T-helper 9 cell (primary cell): ENCODE measurements at regions not wholly inside any gene's neighbourhood (a gene's known extent, or its start where the extent isn't known, plus 50 kb on each side); places are given as distances from the start of the nearest gene placed in this dataset.

Experiments used
- DNase-seq: peaks from one replicate; pipeline ENCODE4 v3.0.0-alpha.2; 2020

GRCh38 chr11:82676483-82677094 is 57.1 kb downstream of the FAM181B start:
- DNase-seq: no peak

GRCh38 chr11:82675838-82676237 is 57.8 kb downstream of the FAM181B start:
- no peak for DNase-seq

DNA sequence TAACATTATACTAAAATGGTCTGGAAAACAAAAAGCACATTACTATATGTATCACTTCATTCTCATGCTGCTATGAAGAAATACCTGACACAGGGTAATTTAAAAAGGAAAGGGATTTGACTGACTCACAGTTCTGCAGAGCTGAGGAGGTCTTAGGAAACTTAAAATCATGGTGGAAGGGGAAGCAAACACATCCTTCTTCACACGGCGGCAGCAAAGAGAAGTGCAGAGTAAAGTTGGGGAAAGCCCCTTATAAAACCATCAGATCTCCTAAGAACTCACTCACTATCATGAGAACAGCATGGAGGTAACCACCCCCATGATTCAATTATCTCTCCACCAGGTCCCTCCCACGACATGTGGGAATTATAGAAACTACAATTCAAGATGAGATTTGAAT is 60.0 kb downstream of the FAM181B start:
- no peak for DNase-seq

DNA sequence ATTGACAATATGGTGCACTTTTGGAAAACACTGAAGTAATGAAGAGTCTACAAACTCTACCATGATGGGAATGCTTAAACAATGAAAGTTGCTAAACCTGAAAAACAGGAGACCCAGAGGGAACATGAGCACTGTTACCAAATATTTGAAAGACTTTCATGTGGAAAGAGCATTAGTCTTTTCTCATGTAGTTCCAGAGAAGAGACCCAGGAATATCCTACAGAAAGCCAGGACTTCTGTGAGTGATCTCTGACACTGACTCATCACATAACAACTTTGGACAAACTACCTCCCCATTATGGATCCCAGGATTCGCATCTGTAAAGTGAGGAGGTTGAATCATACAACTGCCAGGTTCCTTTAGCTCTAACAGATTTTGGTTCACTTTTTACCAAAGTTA is 62.2 kb downstream of the FAM181B start:
- no peak for DNase-seq

DNA sequence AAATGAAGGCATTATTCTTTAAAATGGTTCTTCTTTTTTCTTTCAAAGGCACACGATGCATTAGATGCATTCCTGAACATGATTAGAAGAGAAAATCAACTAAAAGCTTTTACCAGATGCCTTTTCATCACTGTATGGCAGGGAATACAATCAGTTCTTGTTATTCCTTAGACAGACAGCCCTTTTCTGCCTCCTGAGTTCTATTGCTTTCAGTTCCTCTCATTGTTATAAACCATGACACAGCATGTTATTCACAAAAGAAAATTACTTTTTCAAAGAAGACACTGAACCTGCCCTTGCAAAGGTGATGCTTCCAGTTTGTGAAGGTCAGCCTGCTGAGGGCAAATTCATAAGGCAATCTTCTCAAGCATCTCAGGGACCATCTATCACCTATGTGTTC is 70.1 kb downstream of the FAM181B start:
- no peak for DNase-seq

- no peak for DNase-seq
These were observed 79.9 kb downstream of the FAM181B start for GRCh38 chr11:82653752-82654151.

DNA sequence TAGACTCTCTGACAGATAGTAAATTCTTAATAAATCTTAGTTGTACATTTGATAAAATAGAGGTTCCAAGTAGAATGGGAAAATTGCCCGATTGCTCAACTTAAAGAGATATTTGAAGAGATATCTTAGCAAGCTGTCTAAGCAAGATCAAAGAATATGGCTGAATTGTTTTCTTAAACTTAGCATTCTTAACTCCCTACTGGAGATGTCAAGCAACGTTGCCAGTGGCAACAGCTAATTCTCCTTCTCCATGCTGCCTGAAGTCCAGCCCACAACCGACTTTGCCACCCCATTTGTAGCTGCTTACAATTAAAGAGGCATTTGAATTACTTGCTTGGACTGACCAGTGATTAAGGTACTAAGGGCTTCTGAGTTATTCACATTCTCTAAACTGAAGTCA is 94.4 kb downstream of the FAM181B start:
- DNase-seq: no peak

DNA sequence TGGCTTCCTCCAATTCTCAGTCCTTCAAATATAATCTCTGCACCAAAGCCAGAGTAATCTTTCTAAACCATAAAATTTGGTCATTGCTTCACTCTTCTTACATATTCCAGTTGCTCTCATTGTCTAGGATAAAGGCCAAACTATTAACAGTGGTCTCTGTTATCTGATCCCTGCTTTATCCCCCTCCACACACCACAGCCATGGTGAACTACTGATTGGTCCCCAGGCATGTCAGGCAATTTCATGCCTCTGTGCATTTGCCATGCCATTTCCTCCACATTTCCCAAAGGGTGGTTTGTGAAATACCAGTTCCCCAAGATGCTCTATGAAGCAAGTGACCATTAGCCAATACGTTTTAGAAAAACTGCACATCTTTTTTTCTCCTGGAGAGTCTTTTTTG is 97.0 kb downstream of the FAM181B start:
- no peak for DNase-seq

- DNase-seq: no peak
These were observed 99.6 kb downstream of the FAM181B start for GRCh38 chr11:82634091-82634490.

- DNase-seq: no peak
These were observed 101.7 kb downstream of the FAM181B start for GRCh38 chr11:82631722-82632630.

DNA sequence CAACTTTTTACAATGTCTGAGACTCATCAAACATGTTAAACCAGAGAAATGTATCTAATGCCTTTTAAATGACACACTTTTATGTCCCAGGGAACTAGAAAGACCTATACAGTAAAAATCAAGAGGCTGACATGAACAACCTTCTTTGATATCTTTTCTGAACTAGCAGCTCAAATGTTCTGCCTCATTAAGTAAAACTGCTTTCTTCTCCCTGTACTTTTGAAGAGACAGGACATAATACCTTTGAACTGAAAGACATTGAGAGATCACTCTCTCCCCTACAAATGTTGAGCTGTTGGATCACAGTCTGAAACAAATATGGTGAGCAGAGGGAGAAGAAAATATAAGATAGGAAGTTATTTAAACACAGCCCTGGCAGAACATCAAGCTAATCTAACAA is 123.0 kb downstream of the FAM181B start:
- DNase-seq: no peak

DNA sequence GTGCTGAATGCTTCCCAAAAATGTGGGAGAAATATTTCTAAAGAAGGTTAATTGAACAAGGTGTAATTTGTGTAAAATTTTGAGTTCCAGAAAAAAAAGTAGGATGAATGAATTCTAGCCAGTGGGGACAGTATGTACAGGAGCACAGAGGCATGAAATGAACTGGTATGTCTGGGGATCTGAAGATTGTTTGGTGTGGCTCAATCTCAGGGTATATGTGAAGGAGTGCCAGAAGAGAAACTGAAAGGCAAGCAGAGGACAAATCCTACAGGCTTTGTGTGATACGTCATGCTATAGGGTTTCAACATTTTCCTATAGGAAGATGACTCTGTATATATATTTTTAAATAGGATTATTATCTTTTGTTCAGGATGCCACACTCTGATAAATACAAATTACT is 126.9 kb downstream of the FAM181B start:
- DNase-seq: no peak

DNA sequence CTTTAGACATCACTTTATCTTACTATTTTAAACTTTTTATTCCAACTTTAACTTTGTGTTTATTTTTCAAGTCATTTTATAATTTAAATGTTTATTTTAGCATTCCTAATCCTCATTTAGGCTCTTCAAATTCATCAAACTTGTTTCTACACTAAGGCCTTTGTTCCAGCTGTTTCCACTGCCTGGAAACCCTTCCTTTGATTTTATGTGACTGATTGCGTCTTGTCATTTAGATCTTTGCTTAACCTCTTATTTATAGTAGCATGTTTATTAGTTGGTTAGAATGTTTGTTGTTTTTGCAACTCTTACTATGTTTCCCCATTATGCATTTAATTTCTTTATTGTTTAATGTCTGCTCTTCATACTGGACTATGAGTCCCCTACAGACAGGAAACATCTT is 132.0 kb downstream of the FAM181B start:
- no peak for DNase-seq

GRCh38 chr11:82599836-82600235 is 133.8 kb downstream of the FAM181B start:
- DNase-seq: no peak

DNA sequence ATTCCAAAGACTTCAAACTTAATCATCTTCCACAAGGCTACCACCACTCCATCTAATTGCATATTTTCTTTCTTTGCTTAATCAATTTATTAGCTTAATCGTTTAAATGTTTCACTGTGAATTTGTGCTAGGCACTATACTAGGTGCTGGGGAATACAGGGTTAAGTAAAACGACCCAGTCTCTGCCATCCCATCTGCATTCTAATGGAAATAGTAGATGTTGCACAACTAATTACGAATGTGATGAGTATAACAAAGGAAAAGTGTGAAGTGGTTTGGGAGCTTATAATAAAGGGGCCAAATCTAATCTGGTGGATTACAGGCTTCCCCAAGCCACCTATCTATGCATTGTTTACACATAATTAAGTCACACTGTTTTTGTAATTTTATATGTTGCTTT is 147.1 kb downstream of the FAM181B start:
- no peak for DNase-seq

DNA sequence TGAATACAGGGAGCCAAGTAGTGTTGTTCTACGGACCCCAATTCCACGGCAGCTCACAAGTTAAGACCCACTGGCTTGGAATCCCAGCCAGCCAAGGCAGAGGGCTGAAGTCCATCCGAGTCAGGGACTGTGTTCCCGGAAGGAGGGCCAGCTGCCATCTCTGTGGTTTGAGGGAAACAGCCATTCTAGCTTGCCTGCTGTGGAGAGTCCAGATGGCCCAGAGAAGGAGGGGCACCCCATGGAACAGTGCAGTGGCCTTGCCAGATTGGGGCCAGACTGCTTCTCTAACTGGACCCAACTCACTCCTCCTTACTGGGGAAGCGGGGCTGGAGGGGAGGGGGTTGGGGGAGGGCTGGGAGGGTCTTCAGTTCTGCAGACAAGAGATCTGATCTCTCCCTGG is 156.4 kb downstream of the FAM181B start:
- DNase-seq: no peak

GRCh38 chr11:82560836-82561235 is 172.8 kb downstream of the FAM181B start:
- no peak for DNase-seq

DNA sequence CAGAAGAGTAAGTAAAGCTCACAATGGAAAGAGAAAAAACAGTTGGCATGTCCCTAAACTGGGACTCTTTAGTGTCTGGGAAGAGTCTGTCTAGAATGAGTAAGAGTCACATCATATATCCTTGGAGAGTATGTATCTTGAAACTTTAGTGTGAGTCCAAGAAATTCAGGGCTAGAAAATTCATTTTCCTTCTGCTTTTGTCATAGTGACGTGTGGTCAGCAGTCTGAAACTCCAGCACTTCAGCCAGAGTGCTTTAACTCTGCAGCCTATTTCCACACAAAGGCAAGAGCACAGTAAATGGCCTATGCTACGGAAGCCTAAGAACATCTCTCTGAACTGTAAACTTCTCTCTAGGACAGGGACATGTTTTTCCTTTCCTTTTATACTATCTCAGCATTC is 174.1 kb downstream of the FAM181B start:
- DNase-seq: no peak

DNA sequence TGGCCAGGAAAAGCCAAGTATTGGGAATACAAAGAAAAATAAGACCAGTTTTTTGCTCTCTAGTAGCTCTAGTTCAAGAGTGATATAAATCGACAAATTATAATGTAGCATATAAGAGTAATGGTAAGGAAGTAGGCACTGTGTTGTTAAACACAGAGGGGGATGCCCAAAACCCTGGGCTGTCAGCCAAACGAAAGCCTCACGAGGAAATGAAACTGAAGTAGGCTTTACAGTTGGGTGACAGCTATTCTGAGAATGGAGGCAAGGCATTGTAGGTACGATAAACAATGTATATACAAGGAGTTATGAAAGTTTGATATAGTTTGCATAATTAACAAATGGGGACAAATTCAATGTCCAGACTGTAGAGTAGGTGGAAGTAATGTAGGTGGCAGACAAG is 176.4 kb downstream of the FAM181B start:
- DNase-seq: no peak

DNA sequence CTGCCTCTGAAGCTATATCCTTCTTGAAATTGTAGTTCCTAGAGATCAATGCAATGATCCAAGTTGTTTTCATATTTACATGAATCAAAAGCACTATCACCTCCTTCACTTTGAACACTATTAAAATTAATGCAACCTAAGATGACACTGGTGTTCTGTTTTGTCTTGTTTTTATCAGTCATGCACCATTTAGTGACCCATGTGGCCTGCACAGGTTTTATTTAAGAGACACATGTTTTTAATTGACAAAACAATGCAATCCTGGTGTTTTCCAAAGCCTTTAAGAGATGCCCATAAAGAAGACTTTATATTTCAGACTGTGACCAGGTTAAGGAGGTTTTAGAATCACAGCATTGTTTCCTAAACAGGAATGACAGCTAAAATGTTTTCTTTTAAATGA is 177.5 kb downstream of the FAM181B start:
- DNase-seq: no peak

GRCh38 chr11:82546661-82547557 is 186.8 kb downstream of the FAM181B start:
- DNase-seq: no peak

DNA sequence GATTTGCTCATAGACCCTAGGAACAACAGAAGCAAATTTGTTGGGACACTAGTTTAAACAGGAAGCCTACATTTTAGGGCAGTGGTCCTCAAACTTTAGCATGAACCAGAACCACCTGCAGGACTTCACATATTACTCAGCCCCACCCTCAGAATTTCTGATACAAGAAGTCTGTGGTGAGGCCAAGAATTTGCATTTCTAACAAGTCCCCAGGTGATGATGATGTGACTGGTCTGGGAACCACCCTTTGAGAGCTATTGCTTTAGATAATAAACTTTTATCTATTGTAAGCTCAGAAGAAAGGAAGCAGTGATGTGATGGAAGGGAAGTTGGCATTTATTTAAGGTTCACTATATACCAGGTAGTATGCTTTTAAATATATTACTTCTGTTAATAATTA is 194.0 kb downstream of the FAM181B start:
- no peak for DNase-seq

DNA sequence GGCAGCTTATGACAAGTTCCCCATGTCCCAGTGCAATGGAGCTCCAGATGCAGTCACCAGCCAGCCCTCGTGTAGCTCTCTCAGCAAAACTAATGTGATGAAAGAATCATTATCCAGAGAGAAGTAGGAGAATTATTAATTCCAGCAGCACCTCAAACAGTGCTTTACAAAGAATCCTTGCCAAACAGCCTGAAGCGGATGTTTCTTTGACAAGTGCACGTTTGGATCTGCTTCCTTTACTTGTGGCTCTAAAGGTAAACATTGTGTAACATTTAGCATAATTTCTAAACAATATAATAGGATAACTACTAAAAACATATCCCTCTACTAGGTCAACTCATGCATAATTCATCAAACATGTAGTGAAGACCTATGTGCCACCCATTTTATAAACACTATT is 197.0 kb downstream of the FAM181B start:
- no peak for DNase-seq
